SK-N-SH (cell line): ENCODE measurements at regions not wholly inside any gene's neighbourhood (a gene's known extent, or its start where the extent isn't known, plus 50 kb on each side); places are given as distances from the start of the nearest gene placed in this dataset.
"Not testable (repeated sequence)": the region's sequence is repeated elsewhere in the genome, so short reads cannot be mapped to it uniquely, and the experiment has no call there.

Experiments
- CTCF ChIA-PET: fragments of 300-600, 350-600 bp; formaldehyde crosslinking; extraction: SDS; loops from one replicate; lab custom pipeline; 2021; lab: Yijun Ruan, JAX
- POLR2A ChIA-PET: fragments of 350-600 bp; sonication (Branson Sonifier 250); formaldehyde crosslinking; extraction: SDS; loops from one replicate; lab custom pipeline; 2020; ENCODE audit warnings: antibody characterized with exemption, inconsistent platforms; lab: Yijun Ruan, JAX
- DNase-seq: peaks from one replicate; pipeline ENCODE4 v3.0.0; 2012
- H2AFZ ChIP-seq: fragments of 200-600 bp; sonication (generic); 2 replicates; pipeline ENCODE4 v1.8.1; 2016; ENCODE audit warnings: antibody characterized with exemption, mild to moderate bottlenecking, low read depth
- H3F3A ChIP-seq: fragments of 200-600 bp; sonication (generic); replicated peaks from 2 replicates; pipeline ENCODE3; 2016; ENCODE audit warnings: antibody characterized with exemption, mild to moderate bottlenecking; ENCODE audit not compliant: insufficient read depth
- H3K27ac ChIP-seq, 2 experiments: fragments of 200-500 bp in 1 of 2; fragments of 200-600 bp in 1 of 2; sonication (Bioruptor generic) in 1 of 2; sonication (generic), shearing (Covaris generic) in 1 of 2; 2 replicates each; pipeline versions ENCODE4 v1.5.1 to v1.6.1; 2014 to 2016; ENCODE audit warnings: low read depth in 2 of 2, inconsistent platforms in 1 of 2, low read length in 1 of 2, mild to moderate bottlenecking in 1 of 2, mixed read lengths in 1 of 2
- H3K27me3 ChIP-seq: fragments of 200-600 bp; sonication (generic), shearing (Covaris generic); 2 replicates; pipeline ENCODE4 v1.6.1; 2016; ENCODE audit warnings: mixed run types; ENCODE audit not compliant: insufficient read depth
- H3K36me3 ChIP-seq, 2 experiments: fragments of 200-500 bp in 1 of 2; fragments of 200-600 bp in 1 of 2; sonication (Bioruptor generic) in 1 of 2; sonication (generic) in 1 of 2; replicated peaks in 1 of 2; 2 replicates each; pipeline versions ENCODE3 to v1.5.1; 2014 to 2016; ENCODE audit warnings: low read length in 1 of 2, mild to moderate bottlenecking in 1 of 2; ENCODE audit not compliant: insufficient read depth in 2 of 2, control insufficient read depth in 1 of 2
- H3K4me1 ChIP-seq, 2 experiments: fragments of 200-500 bp in 1 of 2; fragments of 200-600 bp in 1 of 2; sonication (Bioruptor generic) in 1 of 2; sonication (generic), shearing (Covaris generic) in 1 of 2; 2 replicates each; pipeline versions ENCODE4 v1.5.1 to v1.6.1; 2014 to 2016; ENCODE audit warnings: low read depth in 1 of 2, low read length in 1 of 2, mixed run types in 1 of 2; ENCODE audit not compliant: insufficient read depth in 2 of 2, control insufficient read depth in 1 of 2
- H3K4me2 ChIP-seq: fragments of 200-600 bp; sonication (generic), shearing (Covaris generic); 2 replicates; pipeline ENCODE4 v1.6.1; 2017; ENCODE audit warnings: mixed run types
- H3K4me3 ChIP-seq, 2 experiments: fragments of 200-500 bp in 1 of 2; fragments of 200-600 bp in 1 of 2; sonication (Bioruptor generic) in 1 of 2; sonication (generic), shearing (Covaris generic) in 1 of 2; 2 replicates each; pipeline versions ENCODE4 v1.5.1 to v1.8.1; 2014 to 2016; ENCODE audit warnings: low read depth in 2 of 2, inconsistent platforms in 1 of 2, low read length in 1 of 2, mild to moderate bottlenecking in 1 of 2, mixed read lengths in 1 of 2, moderate library complexity in 1 of 2
- H3K79me2 ChIP-seq: fragments of 200-600 bp; sonication (generic); 2 replicates; pipeline ENCODE4 v1.8.1; 2017; ENCODE audit warnings: mild to moderate bottlenecking; ENCODE audit not compliant: insufficient read depth
- H3K9ac ChIP-seq: fragments of 200-600 bp; sonication (generic); 2 replicates; pipeline ENCODE4 v1.6.1; 2017; ENCODE audit warnings: mixed run types
- H3K9me2 ChIP-seq: fragments of 200-600 bp; sonication (generic); 2 replicates; pipeline ENCODE4 v1.6.1; 2017; ENCODE audit warnings: mixed run types
- H3K9me3 ChIP-seq: fragments of 200-600 bp; sonication (generic); 2 replicates; pipeline ENCODE4 v1.6.1; 2017; ENCODE audit warnings: mixed run types, mild to moderate bottlenecking, moderate library complexity
- H4K20me1 ChIP-seq: fragments of 200-600 bp; sonication (generic); 2 replicates; pipeline ENCODE4 v1.6.1; 2017; ENCODE audit warnings: mild to moderate bottlenecking, mixed run types; ENCODE audit not compliant: insufficient read depth
- CHD2 ChIP-seq: fragments of 150-350 bp; IDR thresholded peaks from 2 replicates; pipeline ENCODE4 v1.6.1; 2018; ENCODE audit warnings: low read length; ENCODE audit not compliant: partially characterized antibody
- CTCF ChIP-seq: fragments of 200-600 bp; sonication (generic); IDR thresholded peaks from 2 replicates; pipeline ENCODE4 v1.6.1; 2017; ENCODE audit warnings: antibody characterized with exemption, mild to moderate bottlenecking, moderate library complexity
- EP300 ChIP-seq, 2 experiments: IDR thresholded peaks; 2 replicates each; pipeline versions ENCODE4 v1.4.0 to v1.6.1; 2012; ENCODE audit warnings: borderline replicate concordance in 1 of 2, low read depth in 1 of 2, low read length in 1 of 2
- FOSL2 ChIP-seq: IDR thresholded peaks from 2 replicates; pipeline ENCODE4 v1.4.0; 2012; ENCODE audit warnings: low read depth, mild to moderate bottlenecking, moderate library complexity, borderline replicate concordance
- GABPA ChIP-seq: IDR thresholded peaks from 2 replicates; pipeline ENCODE4 v1.4.0; 2012; ENCODE audit warnings: low read depth, mild to moderate bottlenecking
- GATA2 ChIP-seq: sonication (generic); formaldehyde crosslinking; IDR thresholded peaks from 2 replicates; pipeline ENCODE4 v1.5.0; 2020; ENCODE audit warnings: mild to moderate bottlenecking, missing genetic modification reagents
- MEF2A ChIP-seq: IDR thresholded peaks from 2 replicates; pipeline ENCODE4 v1.4.0; 2012; ENCODE audit warnings: low read depth, borderline replicate concordance
- MXI1 ChIP-seq: IDR thresholded peaks from 2 replicates; pipeline ENCODE4 v1.6.1; 2012; ENCODE audit warnings: mild to moderate bottlenecking, low read depth, low read length, improper control_type of control experiment
- NFIC ChIP-seq: IDR thresholded peaks from 2 replicates; pipeline ENCODE4 v1.4.0; 2012; ENCODE audit warnings: borderline replicate concordance
- NRF1 ChIP-seq: IDR thresholded peaks from 2 replicates; pipeline ENCODE4 v1.6.1; 2012; ENCODE audit warnings: low read depth, mild to moderate bottlenecking, low read length
- PBX3 ChIP-seq: IDR thresholded peaks from 2 replicates; pipeline ENCODE4; 2012
- RAD21 ChIP-seq: IDR thresholded peaks from 2 replicates; pipeline ENCODE4 v1.6.1; 2012; ENCODE audit warnings: mild to moderate bottlenecking, low read length
- SIN3A ChIP-seq: IDR thresholded peaks from 2 replicates; pipeline ENCODE4 v1.6.1; 2012; ENCODE audit warnings: low read depth, mild to moderate bottlenecking, low read length, moderate library complexity, borderline replicate concordance
- SMC3 ChIP-seq: IDR thresholded peaks from 2 replicates; pipeline ENCODE4 v1.6.1; 2012; ENCODE audit warnings: low read depth, low read length, improper control_type of control experiment
- TEAD4 ChIP-seq: IDR thresholded peaks from 2 replicates; pipeline ENCODE4 v1.4.0; 2012; ENCODE audit warnings: mild to moderate bottlenecking, borderline replicate concordance; ENCODE audit not compliant: insufficient read depth
- USF1 ChIP-seq: IDR thresholded peaks from 2 replicates; pipeline ENCODE4 v1.4.0; 2012; ENCODE audit warnings: low read depth, borderline replicate concordance
- YY1 ChIP-seq: IDR thresholded peaks from 2 replicates; pipeline ENCODE4 v1.4.0; 2012; ENCODE audit warnings: low read depth, mild to moderate bottlenecking
- WGBS: methylation state at CpG from one replicate; pipeline ENCODE4 v1.1.6; 2017; ENCODE audit warnings: low lambda C conversion rate; 5-methylcytosine and 5-hydroxymethylcytosine counted together

GRCh38 chr13:99756281-99756680, 215.3 kb downstream of the ZIC5 start:
- Histone ChIP-seq H3K36me3 (no peaks in the 10 kb centered on the region), H3K4me1 (no peaks in the 10 kb centered on the region)
- POLR2A ChIA-PET: no interaction called here
- no peak for TF ChIP-seq NFIC
- no peak for TF ChIP-seq SMC3
- TF ChIP-seq MXI1: no peak
- no peak for TF ChIP-seq CTCF
- no peak for TF ChIP-seq GATA2 (CRISPR knock-in tag)
- TF ChIP-seq TEAD4: no peak
- no peak for TF ChIP-seq MEF2A
- no peak for TF ChIP-seq FOSL2
- no peak for TF ChIP-seq NRF1
- no peak for TF ChIP-seq CHD2
- TF ChIP-seq GABPA: no peak
- TF ChIP-seq RAD21: no peak
- TF ChIP-seq, all 33 proteins: peak for 0
- Histone ChIP-seq H3F3A (no peaks in the 10 kb centered on the region), H3K9me2 (no peaks in the 10 kb centered on the region), H3K9ac (no peak overlapping the region), H3K4me3 (no peak overlapping the region), H3K27me3 (no peaks in the 10 kb centered on the region), H3K79me2 (no peaks in the 10 kb centered on the region), H3K27ac (no peak overlapping the region), H3K4me2 (no peak overlapping the region), H3K9me3 (no peaks in the 10 kb centered on the region), H2AFZ (no peak overlapping the region), H4K20me1 (no peaks in the 10 kb centered on the region)
- CTCF ChIA-PET: no interaction called here
- DNase-seq: no peak
- WGBS: 81% methylated on average over 2 of the region's 2 CpGs

- H3K4me3 ChIP-seq, CTCF ChIA-PET: not testable (repeated sequence)
Observed at GRCh38 chr13:99754750-99755149, 216.8 kb downstream of the ZIC5 start.

GRCh38 chr13:99752373-99752772, 219.2 kb downstream of the ZIC5 start:
- Histone ChIP-seq H3K27ac (no peak overlapping the region), H3K4me2 (no peak overlapping the region), H3K9me2 (no peaks in the 10 kb centered on the region), H3K9me3 (no peaks in the 10 kb centered on the region), H3K79me2 (no peaks in the 10 kb centered on the region), H3F3A (no peaks in the 10 kb centered on the region), H3K27me3 (no peaks in the 10 kb centered on the region), H3K36me3 (no peaks in the 10 kb centered on the region), H3K4me1 (no peaks in the 10 kb centered on the region), H2AFZ (no peak overlapping the region), H3K4me3 (no peak overlapping the region), H4K20me1 (no peaks in the 10 kb centered on the region), H3K9ac (no peak overlapping the region)
- POLR2A ChIA-PET: no interaction called here
- WGBS: 44% methylated on average over 2 of the region's 2 CpGs
- no peak for DNase-seq
- CTCF ChIA-PET: no interaction called here
- TF ChIP-seq EP300 (IDR thresholded peaks at IDR 0.05; ENCODE audit: borderline replicate concordance in 1 of 2, low read depth in 1 of 2, low read length in 1 of 2) (no peak), PBX3 (no peak), NRF1 (no peak), TEAD4 (no peak), SIN3A (no peak), GATA2 (CRISPR knock-in tag) (no peak), YY1 (no peak), CTCF (no peak), USF1 (no peak)

More at GRCh38 chr13:99754750-99755149, 216.8 kb downstream of the ZIC5 start:
- POLR2A ChIA-PET, H3K36me3 ChIP-seq, H3K27ac ChIP-seq, H2AFZ ChIP-seq, H3K9me2 ChIP-seq, H3K9me3 ChIP-seq, H3K4me2 ChIP-seq, H4K20me1 ChIP-seq, H3K79me2 ChIP-seq, H3K27me3 ChIP-seq, H3K9ac ChIP-seq, H3K4me1 ChIP-seq, H3F3A ChIP-seq, DNase-seq: not testable (repeated sequence)
- WGBS: 89% methylated on average over 18 of the region's 18 CpGs
